CD4-positive, alpha-beta T cell treated with Interleukin-1 beta for 1 hour (primary cell): ENCODE measurements at regions not wholly inside any gene's neighbourhood (a gene's known extent, or its start where the extent isn't known, plus 50 kb on each side); places are given as distances from the start of the nearest gene placed in this dataset.

Source experiments
- DNase-seq, 2 donors: peaks; one replicate each; pipeline ENCODE4 v3.0.0-alpha.2; 2020 to 2022

GRCh38 chr2:193590831-193591230 is 1396.1 kb upstream of the TMEFF2 start:
- DNase-seq: no peak

GRCh38 chr2:193584522-193584938 is 1389.8 kb upstream of the TMEFF2 start:
- DNase-seq: no peak

- DNase-seq: no peak
Observed at GRCh38 chr2:193583638-193584400, 1389.1 kb upstream of the TMEFF2 start.

GRCh38 chr2:193581807-193582206 is 1387.1 kb upstream of the TMEFF2 start:
- DNase-seq: no peak

- DNase-seq: no peak
Observed at GRCh38 chr2:193580176-193580950, 1385.6 kb upstream of the TMEFF2 start.

GRCh38 chr2:193566886-193567285 is 1372.2 kb upstream of the TMEFF2 start:
- DNase-seq: no peak

GRCh38 chr2:193566276-193566675 is 1371.5 kb upstream of the TMEFF2 start:
- no peak for DNase-seq

- no peak for DNase-seq
Observed at GRCh38 chr2:193562031-193562430, 1367.3 kb upstream of the TMEFF2 start.

GRCh38 chr2:193561054-193561453 is 1366.3 kb upstream of the TMEFF2 start:
- no peak for DNase-seq

GRCh38 chr2:193556766-193557470 is 1362.2 kb upstream of the TMEFF2 start:
- no peak for DNase-seq

- DNase-seq: no peak
Observed at GRCh38 chr2:193549661-193550060, 1354.9 kb upstream of the TMEFF2 start.

- DNase-seq: no peak
Observed at GRCh38 chr2:193542762-193543161, 1348.0 kb upstream of the TMEFF2 start.

GRCh38 chr2:193539188-193539587 is 1344.5 kb upstream of the TMEFF2 start:
- no peak for DNase-seq

GRCh38 chr2:193538061-193538460 is 1343.3 kb upstream of the TMEFF2 start:
- DNase-seq: no peak

GRCh38 chr2:193537531-193537930 is 1342.8 kb upstream of the TMEFF2 start:
- no peak for DNase-seq

- no peak for DNase-seq
Observed at GRCh38 chr2:193528458-193528857, 1333.7 kb upstream of the TMEFF2 start.

GRCh38 chr2:193527146-193527545 is 1332.4 kb upstream of the TMEFF2 start:
- no peak for DNase-seq

- DNase-seq: no peak
Observed at GRCh38 chr2:193523662-193524061, 1328.9 kb upstream of the TMEFF2 start.

- DNase-seq: no peak
Observed at GRCh38 chr2:193521523-193521922, 1326.8 kb upstream of the TMEFF2 start.

GRCh38 chr2:193520709-193521458 is 1326.2 kb upstream of the TMEFF2 start:
- DNase-seq: no peak

GRCh38 chr2:193518041-193518817 is 1323.5 kb upstream of the TMEFF2 start:
- no peak for DNase-seq

GRCh38 chr2:193517615-193518014 is 1322.9 kb upstream of the TMEFF2 start:
- DNase-seq: no peak
